ENCODE measurements at regions not wholly inside any gene's neighbourhood (a gene's known extent, or its start where the extent isn't known, plus 50 kb on each side); places are given as distances from the start of the nearest gene placed in this dataset.

DNA sequence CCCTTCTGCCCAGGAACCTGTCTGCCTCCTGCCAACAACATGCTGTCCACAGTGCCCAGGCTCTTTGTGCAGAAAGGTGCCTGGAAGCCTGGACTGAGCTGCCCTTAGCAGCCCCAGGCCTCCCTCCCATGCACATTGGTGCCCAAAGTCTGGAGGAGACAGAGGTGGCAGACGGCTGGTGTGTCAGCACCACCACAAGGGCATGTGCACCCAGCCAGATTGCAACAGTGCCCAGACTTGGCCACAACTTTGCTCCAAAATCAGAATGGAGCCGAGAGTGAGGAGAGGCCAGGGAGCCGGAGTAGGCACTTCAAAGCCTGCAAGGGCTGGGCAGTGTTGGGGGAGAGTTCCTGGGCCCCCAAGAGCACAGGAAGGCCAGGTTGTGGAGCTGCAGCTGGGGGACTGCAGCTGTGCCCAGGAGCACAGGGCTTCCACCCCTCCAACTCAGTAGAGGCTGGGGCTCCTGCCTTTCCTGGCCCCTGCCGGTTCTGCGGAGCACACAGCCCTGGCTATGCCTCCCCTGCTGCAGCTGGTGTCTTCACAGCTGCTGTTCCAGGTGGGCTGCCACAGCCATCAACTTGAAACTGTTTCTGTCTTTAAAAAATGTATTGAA is 1255.8 kb downstream of the SLITRK5 start:
- no peak for TF ChIP-seq EZH2 (IDR thresholded peaks at IDR 0.05)
- TF ChIP-seq POLR2AphosphoS5 (IDR thresholded peaks at IDR 0.05; ENCODE audit: borderline replicate concordance, low read depth, low read length), result no peak
